DOHH2 (cell line): ENCODE measurements at regions not wholly inside any gene's neighbourhood (a gene's known extent, or its start where the extent isn't known, plus 50 kb on each side); places are given as distances from the start of the nearest gene placed in this dataset.
"Not testable (repeated sequence)": the region's sequence is repeated elsewhere in the genome, so short reads cannot be mapped to it uniquely, and the experiment has no call there.

Experiments
- EZH2phosphoT487 ChIP-seq: fragments of 200-600 bp; sonication (generic); IDR thresholded peaks from 2 replicates; pipeline ENCODE4 v1.6.1; 2017; ENCODE audit warnings: borderline replicate concordance, mild to moderate bottlenecking, antibody characterized with exemption, low read length, moderate library complexity, mixed read lengths
- TF ChIP-seq, protein P1 (sequence below): fragments of 200-600 bp; sonication (generic); IDR thresholded peaks from one replicate; pipeline ENCODE4 v1.5.1; 2014; ENCODE audit warnings: antibody characterized with exemption, mild to moderate bottlenecking, low read depth, low read length; ENCODE audit not compliant: poor library complexity, severe bottlenecking

DNA sequence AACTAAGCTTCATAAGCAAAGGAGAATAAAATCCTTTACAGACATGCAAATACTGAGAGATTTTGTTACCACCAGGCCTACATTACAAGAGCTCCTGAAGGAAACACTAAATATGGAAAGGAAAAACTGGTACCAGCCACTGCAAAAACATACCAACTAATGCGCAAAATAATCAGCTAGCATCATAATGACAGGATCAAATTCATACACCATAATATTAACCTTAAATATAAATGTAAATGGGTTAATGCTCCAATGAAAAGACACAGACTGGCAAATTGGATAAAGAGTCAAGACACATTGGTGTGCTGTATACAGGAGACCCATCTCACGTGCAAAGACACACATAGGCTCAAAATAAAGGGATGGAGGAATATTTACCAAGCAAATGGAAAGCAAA is 80.3 kb upstream of the SLC35F3 start:
- TF ChIP-seq, protein P1, sequence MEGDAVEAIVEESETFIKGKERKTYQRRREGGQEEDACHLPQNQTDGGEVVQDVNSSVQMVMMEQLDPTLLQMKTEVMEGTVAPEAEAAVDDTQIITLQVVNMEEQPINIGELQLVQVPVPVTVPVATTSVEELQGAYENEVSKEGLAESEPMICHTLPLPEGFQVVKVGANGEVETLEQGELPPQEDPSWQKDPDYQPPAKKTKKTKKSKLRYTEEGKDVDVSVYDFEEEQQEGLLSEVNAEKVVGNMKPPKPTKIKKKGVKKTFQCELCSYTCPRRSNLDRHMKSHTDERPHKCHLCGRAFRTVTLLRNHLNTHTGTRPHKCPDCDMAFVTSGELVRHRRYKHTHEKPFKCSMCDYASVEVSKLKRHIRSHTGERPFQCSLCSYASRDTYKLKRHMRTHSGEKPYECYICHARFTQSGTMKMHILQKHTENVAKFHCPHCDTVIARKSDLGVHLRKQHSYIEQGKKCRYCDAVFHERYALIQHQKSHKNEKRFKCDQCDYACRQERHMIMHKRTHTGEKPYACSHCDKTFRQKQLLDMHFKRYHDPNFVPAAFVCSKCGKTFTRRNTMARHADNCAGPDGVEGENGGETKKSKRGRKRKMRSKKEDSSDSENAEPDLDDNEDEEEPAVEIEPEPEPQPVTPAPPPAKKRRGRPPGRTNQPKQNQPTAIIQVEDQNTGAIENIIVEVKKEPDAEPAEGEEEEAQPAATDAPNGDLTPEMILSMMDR, result not testable (repeated sequence)
- not testable (repeated sequence) for TF ChIP-seq EZH2phosphoT487
